H1 (cell line): ENCODE measurements at regions not wholly inside any gene's neighbourhood (a gene's known extent, or its start where the extent isn't known, plus 50 kb on each side); places are given as distances from the start of the nearest gene placed in this dataset.

Source experiments
- CTCF ChIA-PET: fragments of 300-600 bp; sonication (Branson Sonifier 250); formaldehyde crosslinking; loops from one replicate; lab custom pipeline; 2021; ENCODE audit not compliant: partially characterized antibody; lab: Charles Lee
- POLR2A ChIA-PET: fragments of 300-600 bp; sonication (Branson Sonifier 250); formaldehyde crosslinking; loops from one replicate; lab custom pipeline; 2021; ENCODE audit warnings: inconsistent platforms; ENCODE audit not compliant: partially characterized antibody; lab: Charles Lee
- DNase-seq, 2 experiments: peaks; one replicate each; pipeline versions ENCODE4 v3.0.0 to v3.0.0-alpha.2; 2010 to 2022; ENCODE audit warnings: low spot score in 2 of 2, low read depth in 1 of 2, mixed read lengths in 1 of 2
- FAIRE-seq: peaks from 2 replicates; lab custom pipeline; 2011; peaks lifted over from hg19 to GRCh38; lab: Jason Lieb, UNC
- H2AFZ ChIP-seq: 2 replicates; pipeline ENCODE4 v1.8.1; 2012; ENCODE audit warnings: low read length, inconsistent platforms
- H2AK5ac ChIP-seq: 2 replicates; pipeline ENCODE4 v1.6.1; 2013; ENCODE audit warnings: low read depth, low read length
- H2BK120ac ChIP-seq: replicated peaks from 2 replicates; pipeline ENCODE3; 2013; ENCODE audit warnings: low read depth, low read length, inconsistent platforms
- H2BK12ac ChIP-seq: 2 replicates; pipeline ENCODE4 v1.6.1; 2013; ENCODE audit warnings: low read depth, low read length
- H2BK15ac ChIP-seq: 2 replicates; pipeline ENCODE4 v1.6.1; 2013; ENCODE audit warnings: low read length
- H2BK20ac ChIP-seq: 2 replicates; pipeline ENCODE4 v1.6.1; 2013; ENCODE audit warnings: low read length
- H2BK5ac ChIP-seq: 2 replicates; pipeline ENCODE4 v1.6.1; 2013; ENCODE audit warnings: low read depth, low read length
- H3K14ac ChIP-seq: 2 replicates; pipeline ENCODE4 v1.6.1; 2013; ENCODE audit warnings: inconsistent platforms; ENCODE audit not compliant: insufficient read length
- H3K18ac ChIP-seq: 2 replicates; pipeline ENCODE4 v1.6.1; 2013; ENCODE audit warnings: low read length; ENCODE audit errors: extremely low read depth
- H3K23ac ChIP-seq: 2 replicates; pipeline ENCODE4 v1.6.1; 2013; ENCODE audit warnings: inconsistent platforms; ENCODE audit not compliant: insufficient read length
- H3K23me2 ChIP-seq: 2 replicates; pipeline ENCODE4 v1.6.1; 2013; ENCODE audit warnings: low read depth, low read length
- H3K27ac ChIP-seq: 2 replicates; pipeline ENCODE4 v1.6.1; 2011; ENCODE audit warnings: low read depth, low read length, inconsistent platforms
- H3K27me3 ChIP-seq, 4 experiments: replicated peaks in 1 of 4; 1 replicate in 1 of 4; 2 replicates in 3 of 4; pipeline versions ENCODE4 v1.6.1 to v1.8.1; 2011 to 2013; ENCODE audit warnings: low read length in 3 of 4, mild to moderate bottlenecking in 3 of 4, inconsistent platforms in 2 of 4, mixed read lengths in 2 of 4, moderate library complexity in 1 of 4; ENCODE audit not compliant: control insufficient read depth in 3 of 4, insufficient read depth in 3 of 4; ENCODE audit errors: extremely low read depth in 1 of 4
- H3K36me3 ChIP-seq, 4 experiments: 2 replicates each; pipeline versions ENCODE4 v1.6.1 to v1.8.1; 2011 to 2013; ENCODE audit warnings: mild to moderate bottlenecking in 4 of 4, low read length in 3 of 4, moderate library complexity in 2 of 4, control low read depth in 1 of 4, inconsistent platforms in 1 of 4; ENCODE audit not compliant: insufficient read depth in 4 of 4, control insufficient read depth in 2 of 4
- H3K4ac ChIP-seq: replicated peaks from 2 replicates; pipeline ENCODE3; 2013; ENCODE audit warnings: low read length, low read depth, mixed read lengths, inconsistent platforms; ENCODE audit not compliant: insufficient read length
- H3K4me1 ChIP-seq, 4 experiments: replicated peaks in 1 of 4; 1 replicate in 1 of 4; 2 replicates in 3 of 4; pipeline versions ENCODE4 v1.6.1 to v1.8.1; 2011 to 2013; ENCODE audit warnings: low read length in 3 of 4, inconsistent platforms in 2 of 4, mixed read lengths in 1 of 4; ENCODE audit not compliant: insufficient read depth in 4 of 4, control insufficient read depth in 3 of 4
- H3K4me2 ChIP-seq, 2 experiments: 2 replicates each; pipeline versions ENCODE4 v1.6.1 to v1.8.1; 2011 to 2013; ENCODE audit warnings: low read depth in 2 of 2, low read length in 2 of 2, control low read depth in 1 of 2, inconsistent platforms in 1 of 2, mild to moderate bottlenecking in 1 of 2; ENCODE audit not compliant: insufficient read depth in 1 of 2
- H3K4me3 ChIP-seq, 4 experiments: fragments of 200-600, 300-600 bp in 1 of 4; sonication (generic), shearing (Covaris generic), sonication (Bioruptor Twin) in 1 of 4; 2 replicates each; pipeline versions ENCODE4 v1.5.1 to v1.8.1; 2011 to 2016; ENCODE audit warnings: low read length in 4 of 4, low read depth in 3 of 4, control low read depth in 2 of 4, inconsistent platforms in 2 of 4, mild to moderate bottlenecking in 2 of 4, mixed read lengths in 1 of 4, moderate library complexity in 1 of 4; ENCODE audit not compliant: insufficient read depth in 2 of 4; ENCODE audit errors: extremely low read depth in 1 of 4
- H3K56ac ChIP-seq: replicated peaks from 2 replicates; pipeline ENCODE3; 2013; ENCODE audit warnings: low read depth, mild to moderate bottlenecking, mixed read lengths, low read length, inconsistent platforms; ENCODE audit not compliant: insufficient read length
- H3K79me1 ChIP-seq: 2 replicates; pipeline ENCODE4 v1.6.1; 2013; ENCODE audit warnings: low read depth, low read length, control low read depth
- H3K79me2 ChIP-seq, 2 experiments: 2 replicates each; pipeline versions ENCODE4 v1.6.1 to v1.8.1; 2012 to 2013; ENCODE audit warnings: low read length in 2 of 2, mild to moderate bottlenecking in 2 of 2, inconsistent platforms in 1 of 2; ENCODE audit not compliant: insufficient read depth in 2 of 2, control insufficient read depth in 1 of 2
- H3K9ac ChIP-seq, 4 experiments: replicated peaks in 1 of 4; 1 replicate in 1 of 4; 2 replicates in 3 of 4; pipeline versions ENCODE4 v1.6.1 to v1.8.1; 2011 to 2013; ENCODE audit warnings: low read depth in 3 of 4, low read length in 3 of 4, control low read depth in 2 of 4, mild to moderate bottlenecking in 2 of 4, moderate library complexity in 2 of 4, inconsistent platforms in 1 of 4; ENCODE audit errors: extremely low read depth in 1 of 4
- H3K9me3 ChIP-seq, 2 experiments: 2 replicates each; pipeline versions ENCODE4 v1.6.1 to v1.8.1; 2012 to 2013; ENCODE audit warnings: mild to moderate bottlenecking in 2 of 2, moderate library complexity in 2 of 2, control low read depth in 1 of 2, inconsistent platforms in 1 of 2, low read depth in 1 of 2, low read length in 1 of 2, mixed read lengths in 1 of 2; ENCODE audit not compliant: insufficient read depth in 2 of 2
- H4K20me1 ChIP-seq, 2 experiments: replicated peaks in 1 of 2; 2 replicates each; pipeline versions ENCODE3 to v1.8.1; 2011 to 2013; ENCODE audit warnings: inconsistent platforms in 2 of 2, low read length in 2 of 2, mild to moderate bottlenecking in 1 of 2; ENCODE audit not compliant: insufficient read depth in 2 of 2, control insufficient read depth in 1 of 2
- H4K5ac ChIP-seq: 2 replicates; pipeline ENCODE4 v1.6.1; 2013; ENCODE audit warnings: low read length, low read depth, mixed read lengths, inconsistent platforms; ENCODE audit not compliant: insufficient read length
- H4K8ac ChIP-seq: 2 replicates; pipeline ENCODE4 v1.8.0; 2013; ENCODE audit warnings: mild to moderate bottlenecking, moderate library complexity, low read length, inconsistent platforms; ENCODE audit not compliant: insufficient read depth; ENCODE audit errors: extremely low read depth
- H4K91ac ChIP-seq: replicated peaks from 2 replicates; pipeline ENCODE3; 2013; ENCODE audit warnings: low read length, mixed read lengths, inconsistent platforms; ENCODE audit not compliant: insufficient read length
- CBX5 ChIP-seq: fragments of 300-800, 300-1000 bp; sonication (generic); IDR thresholded peaks from 2 replicates; pipeline ENCODE4 v1.7.1; 2016; ENCODE audit warnings: antibody characterized with exemption, low read length, low read depth
- CREB1 ChIP-seq: IDR thresholded peaks from 2 replicates; pipeline ENCODE4 v1.6.1; 2012; ENCODE audit warnings: inconsistent platforms
- EZH2 ChIP-seq: fragments of 200-600 bp; sonication (generic); IDR thresholded peaks from 2 replicates; pipeline ENCODE4 v1.7.1; 2012; ENCODE audit warnings: low read depth, mild to moderate bottlenecking, moderate library complexity, low read length, inconsistent platforms; ENCODE audit not compliant: severe bottlenecking
- FOSL1 ChIP-seq: IDR thresholded peaks from 2 replicates; pipeline ENCODE4 v1.6.1; 2011; ENCODE audit warnings: mild to moderate bottlenecking, low read depth, low read length, moderate library complexity; ENCODE audit not compliant: insufficient read depth
- NRF1 ChIP-seq: IDR thresholded peaks from 2 replicates; pipeline ENCODE4 v1.6.1; 2011; ENCODE audit warnings: mild to moderate bottlenecking, low read depth, low read length, improper control_type of control experiment
- POU5F1 ChIP-seq: IDR thresholded peaks from 2 replicates; pipeline ENCODE4 v1.6.1; 2011; ENCODE audit warnings: low read depth, mild to moderate bottlenecking, low read length, moderate library complexity
- RNF2 ChIP-seq: fragments of 200-900, 300-1000 bp; sonication (generic); IDR thresholded peaks from 2 replicates; pipeline ENCODE4 v1.7.1; 2016; ENCODE audit warnings: borderline replicate concordance, low read depth, mild to moderate bottlenecking, antibody characterized with exemption, low read length; ENCODE audit not compliant: poor library complexity, severe bottlenecking; ENCODE audit errors: missing control alignments
- TAF7 ChIP-seq: optimal IDR thresholded peaks from 2 replicates; pipeline ENCODE3; 2011; ENCODE audit warnings: low read depth, mild to moderate bottlenecking, inconsistent platforms, low read length, moderate library complexity, borderline replicate concordance
- TEAD4 ChIP-seq: IDR thresholded peaks from 2 replicates; pipeline ENCODE4 v1.6.1; 2012; ENCODE audit warnings: low read depth, low read length, inconsistent platforms, mixed read lengths
- YY1 ChIP-seq: IDR thresholded peaks from 2 replicates; pipeline ENCODE4 v1.6.1; 2011; ENCODE audit warnings: low read depth, mild to moderate bottlenecking, low read length
- TF ChIP-seq, protein P1 (sequence below): IDR thresholded peaks from 2 replicates; pipeline ENCODE4 v1.6.1; 2012; ENCODE audit warnings: inconsistent platforms
- TF ChIP-seq, protein P2 (sequence below): IDR thresholded peaks from 2 replicates; pipeline ENCODE4 v1.6.1; 2012; ENCODE audit warnings: inconsistent platforms

DNA sequence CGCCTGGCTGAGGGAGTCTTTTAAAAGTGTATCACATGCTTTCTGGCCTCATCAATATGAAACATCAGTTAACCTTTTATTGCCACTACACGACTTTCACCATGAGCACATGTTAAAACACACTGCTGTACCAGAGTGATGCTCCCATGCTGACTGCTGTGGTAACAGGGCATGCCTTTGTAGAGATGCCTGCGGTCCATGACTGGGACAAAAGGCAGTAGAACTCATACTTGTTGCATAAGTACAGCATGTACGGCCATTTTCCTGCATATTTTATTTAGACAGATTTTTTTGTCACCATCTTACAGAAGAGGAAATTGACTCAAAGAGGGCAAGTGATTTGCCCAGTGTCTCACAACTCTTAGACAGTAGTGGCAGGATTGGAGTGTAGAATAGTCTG, 105.7 kb upstream of the ADAMTSL1 start (continued):
- no peak for TF ChIP-seq EZH2
- TF ChIP-seq, protein P1, sequence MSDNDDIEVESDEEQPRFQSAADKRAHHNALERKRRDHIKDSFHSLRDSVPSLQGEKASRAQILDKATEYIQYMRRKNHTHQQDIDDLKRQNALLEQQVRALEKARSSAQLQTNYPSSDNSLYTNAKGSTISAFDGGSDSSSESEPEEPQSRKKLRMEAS = no peak

DNA sequence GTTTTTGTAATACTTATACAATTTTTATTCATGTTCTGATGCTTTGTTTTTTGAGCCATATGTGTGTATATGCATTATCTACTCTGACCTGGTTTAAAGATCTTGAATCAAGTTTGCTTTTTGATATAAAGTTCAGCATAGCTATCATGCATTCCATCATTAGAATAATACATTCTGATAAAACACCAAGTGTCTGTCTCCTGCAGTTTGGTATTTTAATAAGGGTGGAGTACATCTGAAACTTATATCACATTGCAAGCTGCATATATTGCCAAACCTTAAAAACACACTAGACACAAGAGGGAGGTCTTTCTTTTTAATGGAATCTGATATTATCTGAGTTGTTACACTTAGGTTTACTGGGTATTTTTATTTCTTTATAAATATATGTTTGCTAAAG, 102.8 kb upstream of the ADAMTSL1 start:
- H3K9me3 ChIP-seq = no peaks in the 10 kb centered on the region
- H3K79me1 ChIP-seq = no peaks in the 10 kb centered on the region
- no peak overlapping the region for H2BK12ac ChIP-seq
- FAIRE-seq = no peak
- no peak overlapping the region for H3K14ac ChIP-seq
- H3K56ac ChIP-seq = no peak overlapping the region
- H4K91ac ChIP-seq = no peak overlapping the region
- H3K27ac ChIP-seq = no peak overlapping the region
- H3K23me2 ChIP-seq = no peaks in the 10 kb centered on the region
- H4K20me1 ChIP-seq = no peaks in the 10 kb centered on the region
- H3K4me3 ChIP-seq = no peak overlapping the region
- DNase-seq = no peak
- no peak overlapping the region for H2AFZ ChIP-seq
- no peak overlapping the region for H3K4me2 ChIP-seq
- ChIA-PET POLR2A (no interaction called here), CTCF (no interaction called here)
- no peaks in the 10 kb centered on the region for H3K4me1 ChIP-seq
- no peak overlapping the region for H2BK20ac ChIP-seq
- no peak overlapping the region for H3K23ac ChIP-seq
- H3K79me2 ChIP-seq = no peaks in the 10 kb centered on the region
- H3K4ac ChIP-seq = no peak overlapping the region
- no peak overlapping the region for H2BK15ac ChIP-seq
- no peak overlapping the region for H4K8ac ChIP-seq
- H2AK5ac ChIP-seq = no peak overlapping the region
- H2BK120ac ChIP-seq = no peak overlapping the region
- H3K9ac ChIP-seq = no peak overlapping the region
- H3K36me3 ChIP-seq = no peaks in the 10 kb centered on the region
- H3K27me3 ChIP-seq = no peaks in the 10 kb centered on the region
- no peak overlapping the region for H2BK5ac ChIP-seq
- no peak overlapping the region for H4K5ac ChIP-seq
- H3K18ac ChIP-seq = no peak overlapping the region
- TF ChIP-seq YY1 (no peak), FOSL1 (no peak), TAF7 (no peak), CBX5 (no peak), NRF1 (no peak), RNF2 (no peak), CREB1 (no peak), POU5F1 (no peak), TEAD4 (no peak)
- TF ChIP-seq, protein P1 = no peak
- TF ChIP-seq, protein P2, sequence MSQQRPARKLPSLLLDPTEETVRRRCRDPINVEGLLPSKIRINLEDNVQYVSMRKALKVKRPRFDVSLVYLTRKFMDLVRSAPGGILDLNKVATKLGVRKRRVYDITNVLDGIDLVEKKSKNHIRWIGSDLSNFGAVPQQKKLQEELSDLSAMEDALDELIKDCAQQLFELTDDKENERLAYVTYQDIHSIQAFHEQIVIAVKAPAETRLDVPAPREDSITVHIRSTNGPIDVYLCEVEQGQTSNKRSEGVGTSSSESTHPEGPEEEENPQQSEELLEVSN = no peak
